Nephron progenitor cell (in vitro differentiated cells): ENCODE measurements at regions not wholly inside any gene's neighbourhood (a gene's known extent, or its start where the extent isn't known, plus 50 kb on each side); places are given as distances from the start of the nearest gene placed in this dataset.
A peak's percentile ranks its signal among the peaks of the same experiment; 100 is the strongest.

ENCODE experiments used
- DNase-seq: peaks from one replicate; pipeline ENCODE4 v3.0.0; 2021
- H3K27ac Mint-ChIP-seq: 2 replicates; pipeline ENCODE4 v1.8.0; 2021; ENCODE audit warnings: mild to moderate bottlenecking, moderate library complexity, mixed read lengths
- H3K27me3 Mint-ChIP-seq: 2 replicates; pipeline ENCODE4 v1.8.0; 2021; ENCODE audit warnings: mild to moderate bottlenecking, low read depth, mixed read lengths; ENCODE audit not compliant: poor library complexity
- H3K36me3 Mint-ChIP-seq: 2 replicates; pipeline ENCODE4 v1.8.0; 2021; ENCODE audit warnings: low read depth, mixed read lengths
- H3K4me1 Mint-ChIP-seq: 2 replicates; pipeline ENCODE4 v1.8.0; 2021; ENCODE audit warnings: mixed read lengths
- H3K4me3 Mint-ChIP-seq: 2 replicates; pipeline ENCODE4 v1.8.0; 2021; ENCODE audit warnings: mild to moderate bottlenecking, moderate library complexity, mixed read lengths
- H3K9me3 Mint-ChIP-seq: 2 replicates; pipeline ENCODE4 v1.8.0; 2021; ENCODE audit warnings: mild to moderate bottlenecking, moderate library complexity, mixed read lengths
- CTCF ChIP-seq: fragments of 200-600 bp; sonication (generic); IDR thresholded peaks from 2 replicates; pipeline ENCODE4 v1.5.0; 2021; ENCODE audit warnings: antibody characterized with exemption

GRCh38 chr1:222454186-222454585 is 93.7 kb downstream of the HHIPL2 start:
- no peak overlapping the region for H3K4me3 Mint-ChIP-seq
- H3K27ac Mint-ChIP-seq, result no peak overlapping the region
- H3K36me3 Mint-ChIP-seq, result peaks cover 9% of the 10 kb centered on the region
- H3K4me1 Mint-ChIP-seq, result peaks cover 12% of the 10 kb centered on the region
- TF ChIP-seq CTCF, result no peak
- H3K27me3 Mint-ChIP-seq, result peaks cover 13% of the 10 kb centered on the region
- H3K9me3 Mint-ChIP-seq, result peaks cover 22% of the 10 kb centered on the region
- no peak for DNase-seq

GRCh38 chr1:222452031-222452430 is 95.9 kb downstream of the HHIPL2 start:
- DNase-seq, result no peak
- Mint-ChIP-seq H3K4me3 (no peak overlapping the region), H3K36me3 (peaks cover 2% of the 10 kb centered on the region), H3K27me3 (peaks cover 13% of the 10 kb centered on the region), H3K9me3 (peaks cover 9% of the 10 kb centered on the region), H3K4me1 (peaks cover 12% of the 10 kb centered on the region), H3K27ac (no peak overlapping the region)
- no peak for TF ChIP-seq CTCF

- Mint-ChIP-seq H3K36me3 (no peaks in the 10 kb centered on the region), H3K4me3 (no peak overlapping the region), H3K27me3 (peaks cover 51% of the 10 kb centered on the region), H3K9me3 (no peaks in the 10 kb centered on the region), H3K27ac (no peak overlapping the region), H3K4me1 (peaks cover 40% of the 10 kb centered on the region)
- TF ChIP-seq CTCF, result no peak
- no peak for DNase-seq
These were observed 104.3 kb downstream of the HHIPL2 start for GRCh38 chr1:222443566-222443965.

GRCh38 chr1:222441066-222441465 is 106.8 kb downstream of the HHIPL2 start:
- Mint-ChIP-seq H3K9me3 (no peaks in the 10 kb centered on the region), H3K27ac (no peak overlapping the region), H3K4me3 (peak overlapping the region; percentile 21), H3K36me3 (no peaks in the 10 kb centered on the region), H3K27me3 (peaks cover 50% of the 10 kb centered on the region), H3K4me1 (peaks cover 40% of the 10 kb centered on the region)
- TF ChIP-seq CTCF, result no peak
- peak; percentile 40 for DNase-seq

- DNase-seq, result no peak
- H3K27ac Mint-ChIP-seq, result no peak overlapping the region
- TF ChIP-seq CTCF, result no peak
- no peaks in the 10 kb centered on the region for H3K4me1 Mint-ChIP-seq
- no peak overlapping the region for H3K4me3 Mint-ChIP-seq
- H3K9me3 Mint-ChIP-seq, result peaks cover 29% of the 10 kb centered on the region
- peaks cover 16% of the 10 kb centered on the region for H3K27me3 Mint-ChIP-seq
- H3K36me3 Mint-ChIP-seq, result no peaks in the 10 kb centered on the region
These were observed 123.1 kb downstream of the HHIPL2 start for GRCh38 chr1:222424826-222425225.

DNA sequence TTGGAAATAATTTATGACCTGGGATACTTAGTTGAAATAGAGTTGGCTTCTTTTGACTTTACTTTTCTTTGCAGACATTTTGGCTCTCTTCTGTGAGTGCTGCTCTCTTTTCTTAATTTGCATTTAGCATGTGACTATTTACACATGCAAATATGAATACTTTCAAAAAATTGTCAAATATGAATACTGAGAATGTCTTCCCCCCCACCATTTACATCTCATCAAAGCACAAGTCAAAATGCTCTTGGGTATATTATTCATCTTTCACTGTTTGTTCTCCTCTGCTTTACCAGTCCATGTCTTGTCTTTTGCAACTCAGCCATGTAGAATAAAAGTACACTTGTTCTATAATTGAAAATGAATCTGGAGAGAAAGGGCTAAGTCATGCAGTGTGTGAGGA is 126.5 kb downstream of the HHIPL2 start:
- TF ChIP-seq CTCF, result no peak
- peaks cover 16% of the 10 kb centered on the region for H3K27me3 Mint-ChIP-seq
- no peaks in the 10 kb centered on the region for H3K4me1 Mint-ChIP-seq
- DNase-seq, result no peak
- no peak overlapping the region for H3K27ac Mint-ChIP-seq
- no peaks in the 10 kb centered on the region for H3K36me3 Mint-ChIP-seq
- H3K4me3 Mint-ChIP-seq, result no peak overlapping the region
- peaks cover 22% of the 10 kb centered on the region for H3K9me3 Mint-ChIP-seq
